HG03045 (cell line): ENCODE measurements at regions not wholly inside any gene's neighbourhood (a gene's known extent, or its start where the extent isn't known, plus 50 kb on each side); places are given as distances from the start of the nearest gene placed in this dataset.

Source experiments
- ATAC-seq: cut with Tn5 transposase; IDR thresholded peaks from one replicate; pipeline ENCODE4 v1.9.1; 2021; ENCODE audit warnings: mild to moderate bottlenecking, moderate library complexity; ENCODE audit not compliant: unreplicated experiment

- no peak for ATAC-seq
Observed at GRCh38 chr14:30297876-30298795, 260.8 kb upstream of the G2E3 start.

- ATAC-seq: no peak
Observed at GRCh38 chr14:30299915-30300314, 259.0 kb upstream of the G2E3 start.

GRCh38 chr14:30303350-30303749, 255.6 kb upstream of the G2E3 start:
- no peak for ATAC-seq

GRCh38 chr14:30305346-30305745, 253.6 kb upstream of the G2E3 start:
- ATAC-seq: no peak

- no peak for ATAC-seq
Observed at GRCh38 chr14:30309405-30309804, 249.6 kb upstream of the G2E3 start.

GRCh38 chr14:30312214-30312613, 246.7 kb upstream of the G2E3 start:
- ATAC-seq: no peak

- no peak for ATAC-seq
Observed at GRCh38 chr14:30317729-30318128, 241.2 kb upstream of the G2E3 start.

- no peak for ATAC-seq
Observed at GRCh38 chr14:30322819-30323218, 236.1 kb upstream of the G2E3 start.

- ATAC-seq: no peak
Observed at GRCh38 chr14:30330033-30330432, 228.9 kb upstream of the G2E3 start.

- ATAC-seq: no peak
Observed at GRCh38 chr14:30330445-30330844, 228.5 kb upstream of the G2E3 start.

- no peak for ATAC-seq
Observed at GRCh38 chr14:30331030-30331429, 227.9 kb upstream of the G2E3 start.

GRCh38 chr14:30332374-30332773, 226.6 kb upstream of the G2E3 start:
- no peak for ATAC-seq

- ATAC-seq: no peak
Observed at GRCh38 chr14:30333934-30334333, 225.0 kb upstream of the G2E3 start.

GRCh38 chr14:30337456-30337855, 221.5 kb upstream of the G2E3 start:
- no peak for ATAC-seq

- ATAC-seq: no peak
Observed at GRCh38 chr14:30339311-30339901, 219.6 kb upstream of the G2E3 start.

GRCh38 chr14:30340495-30340894, 218.5 kb upstream of the G2E3 start:
- no peak for ATAC-seq

GRCh38 chr14:30345511-30345910, 213.4 kb upstream of the G2E3 start:
- no peak for ATAC-seq

GRCh38 chr14:30348445-30348844, 210.5 kb upstream of the G2E3 start:
- no peak for ATAC-seq

GRCh38 chr14:30349520-30349919, 209.4 kb upstream of the G2E3 start:
- no peak for ATAC-seq

- no peak for ATAC-seq
Observed at GRCh38 chr14:30354439-30354838, 204.5 kb upstream of the G2E3 start.

- peak; percentile 61 for ATAC-seq
Observed at GRCh38 chr14:30355431-30355913, 203.5 kb upstream of the G2E3 start.
